Head of caudate nucleus (tissue), 42 donors: ENCODE measurements at regions not wholly inside any gene's neighbourhood (a gene's known extent, or its start where the extent isn't known, plus 50 kb on each side); places are given as distances from the start of the nearest gene placed in this dataset.

Experiments used
- DNase-seq, 42 donors: peaks; one replicate each; pipeline versions ENCODE4 v3.0.0 to v3.0.0-alpha.2; 2020 to 2021; ENCODE audit warnings: mixed read lengths in 7 of 42
- intact Hi-C: fragments of 100-400 bp; cut with DNase I; formaldehyde crosslinking; loops from one replicate; pipeline ENCODE4 v1.15.0; 2022

DNA sequence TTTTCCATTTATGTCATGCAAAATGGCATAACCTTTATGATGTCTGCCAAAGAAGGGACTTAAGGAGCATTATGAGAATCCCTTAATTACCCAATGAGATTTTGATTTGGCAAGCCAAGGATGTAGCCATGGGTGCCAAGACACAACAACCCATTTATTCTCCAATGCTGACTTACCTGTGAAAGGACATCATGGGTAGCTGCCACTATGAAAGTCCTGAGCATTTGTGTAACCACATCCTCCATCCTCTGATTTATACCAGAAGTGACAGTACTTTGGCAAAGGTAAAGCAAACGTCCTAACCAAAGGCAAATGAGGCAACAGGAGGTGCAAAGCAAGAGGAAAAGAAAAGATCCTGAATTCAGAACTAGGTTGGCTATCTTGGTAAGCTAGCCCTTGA lies 87.3 kb upstream of the EMCN start:
- DNase-seq: no peak
- intact Hi-C loops: no loop called here

GRCh38 chr4:100593935-100594334 lies 76.1 kb upstream of the EMCN start:
- intact Hi-C loops: no loop called here
- no peak for DNase-seq

DNA sequence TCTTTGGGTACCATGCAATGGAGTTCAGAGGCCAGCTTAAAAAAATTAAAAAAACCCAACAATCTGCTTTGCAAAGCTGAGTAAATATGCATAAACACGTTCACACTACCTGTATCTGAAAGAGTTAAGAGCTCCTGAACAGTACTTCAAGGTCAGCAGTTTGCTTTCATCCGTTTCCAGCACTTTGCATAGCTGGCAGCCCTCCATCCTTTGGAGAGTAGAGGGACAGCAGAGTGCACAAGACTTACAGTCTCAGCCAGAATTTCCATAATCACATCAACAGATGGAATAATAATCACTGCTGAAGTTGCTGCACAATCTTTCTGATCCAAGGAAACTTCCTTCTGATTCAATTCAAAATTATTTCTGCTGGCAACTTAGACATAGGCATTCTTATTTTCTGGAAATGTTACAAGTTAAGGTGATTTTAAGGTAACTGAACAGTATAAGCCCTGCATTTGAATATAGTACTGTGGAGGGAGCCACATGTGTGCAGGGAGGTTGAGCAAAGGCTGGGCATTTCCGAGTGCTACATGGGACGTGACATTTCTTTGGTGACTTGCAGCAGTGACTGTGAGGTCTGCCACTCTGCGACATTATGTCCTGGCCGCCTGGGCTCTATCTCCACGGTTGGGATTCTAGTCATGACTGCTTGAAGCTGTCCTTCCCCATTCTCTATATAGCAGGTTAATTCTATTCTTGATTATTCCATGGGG lies 73.5 kb upstream of the EMCN start:
- intact Hi-C loops: no loop called here
- DNase-seq: no peak

GRCh38 chr4:100590325-100590724 lies 72.5 kb upstream of the EMCN start:
- intact Hi-C loops: no loop called here

GRCh38 chr4:100588076-100588475 lies 70.3 kb upstream of the EMCN start:
- intact Hi-C loops: no loop called here
- no peak for DNase-seq

More at GRCh38 chr4:100590325-100590724, 72.5 kb upstream of the EMCN start:
- no peak for DNase-seq

GRCh38 chr4:100582146-100582545 lies 64.3 kb upstream of the EMCN start:
- intact Hi-C loops: no loop called here
- DNase-seq: no peak

GRCh38 chr4:100581337-100581736 lies 63.5 kb upstream of the EMCN start:
- intact Hi-C loops: no loop called here
- no peak for DNase-seq

DNA sequence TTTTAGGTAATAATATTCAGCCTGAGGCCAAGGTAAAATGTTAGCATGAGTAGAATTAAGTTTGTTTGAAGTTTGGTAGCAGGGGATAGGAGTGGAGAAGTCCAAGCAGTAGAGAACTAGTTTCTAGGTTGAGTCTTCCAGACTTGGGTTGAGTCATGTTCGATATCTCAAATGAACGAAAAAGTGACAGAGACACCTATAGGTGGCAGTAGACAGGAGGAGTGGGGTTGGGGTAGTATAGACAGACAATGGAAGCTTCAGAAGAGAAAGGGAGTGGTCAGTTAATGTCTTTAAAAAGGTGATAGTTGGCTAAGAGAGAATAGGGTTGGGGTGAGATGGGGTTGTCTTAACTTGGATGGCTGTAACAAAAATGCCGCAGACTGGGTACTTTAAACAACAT lies 58.7 kb upstream of the EMCN start:
- DNase-seq: no peak
- intact Hi-C loops: no loop called here

GRCh38 chr4:100574607-100575006 lies 56.8 kb upstream of the EMCN start:
- DNase-seq: no peak
- intact Hi-C loops: no loop called here

DNA sequence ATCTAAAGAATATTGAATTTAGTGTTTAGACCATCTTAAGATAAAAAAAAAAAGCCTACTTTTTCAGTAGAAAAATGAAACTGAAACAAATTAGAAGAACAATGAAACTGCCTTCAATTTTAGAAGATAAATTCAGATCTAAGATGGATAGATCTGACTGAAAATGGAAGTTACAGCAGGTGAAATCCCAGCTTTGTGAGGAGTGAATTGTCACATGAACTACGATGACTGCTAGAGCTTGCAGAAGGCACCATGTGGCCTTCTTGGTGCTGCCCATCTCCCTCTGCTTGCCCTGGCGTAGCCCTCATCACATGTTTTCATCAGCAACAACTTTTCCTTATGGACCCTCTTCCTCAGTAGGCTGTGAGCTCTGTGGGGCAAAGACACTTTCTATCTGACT lies 51.4 kb upstream of the EMCN start:
- DNase-seq: no peak
- intact Hi-C loops: no loop called here
